ENCODE measurements at regions not wholly inside any gene's neighbourhood (a gene's known extent, or its start where the extent isn't known, plus 50 kb on each side); places are given as distances from the start of the nearest gene placed in this dataset.

- DNase-seq (ENCODE audit: low read depth, low spot score): no peak
Measured at GRCh38 chr1:5716126-5716525, 276.1 kb downstream of the NPHP4 start.

- no peak for DNase-seq (ENCODE audit: low read depth, low spot score)
Measured at GRCh38 chr1:5713101-5714010, 278.9 kb downstream of the NPHP4 start.

DNA sequence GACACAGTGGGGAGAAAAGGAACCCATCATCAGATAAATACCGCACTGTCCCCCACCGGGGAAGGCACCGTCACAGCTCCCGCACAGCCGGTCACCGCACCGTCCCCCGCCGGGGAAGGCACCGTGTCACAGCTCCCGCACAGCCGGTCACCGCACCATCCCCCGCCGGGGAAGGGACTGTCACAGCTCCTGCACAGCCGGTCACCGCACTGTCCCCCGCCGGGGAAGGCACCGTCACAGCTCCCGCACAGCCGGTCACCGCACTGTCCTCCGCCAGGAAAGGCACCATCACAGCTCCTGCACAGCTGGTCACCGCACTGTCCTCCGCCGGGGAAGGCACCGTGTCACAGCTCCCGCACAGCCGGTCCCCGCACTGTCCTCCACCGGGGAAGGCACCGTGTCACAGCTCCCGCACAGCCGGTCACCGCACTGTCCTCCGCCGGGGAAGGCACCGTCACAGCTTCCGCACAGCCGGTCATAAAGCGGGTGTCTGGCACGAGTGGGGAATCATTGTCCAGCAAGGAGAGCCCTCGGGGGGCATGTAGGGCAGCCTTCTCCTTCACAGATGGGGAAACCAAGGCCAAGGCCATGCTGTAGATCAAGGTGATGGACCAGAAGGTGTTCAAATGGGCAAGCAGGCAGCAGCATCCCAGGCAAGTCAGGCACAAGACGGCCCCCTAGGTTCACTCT is 280.1 kb downstream of the NPHP4 start:
- DNase-seq (ENCODE audit: low read depth, low spot score): no peak

DNA sequence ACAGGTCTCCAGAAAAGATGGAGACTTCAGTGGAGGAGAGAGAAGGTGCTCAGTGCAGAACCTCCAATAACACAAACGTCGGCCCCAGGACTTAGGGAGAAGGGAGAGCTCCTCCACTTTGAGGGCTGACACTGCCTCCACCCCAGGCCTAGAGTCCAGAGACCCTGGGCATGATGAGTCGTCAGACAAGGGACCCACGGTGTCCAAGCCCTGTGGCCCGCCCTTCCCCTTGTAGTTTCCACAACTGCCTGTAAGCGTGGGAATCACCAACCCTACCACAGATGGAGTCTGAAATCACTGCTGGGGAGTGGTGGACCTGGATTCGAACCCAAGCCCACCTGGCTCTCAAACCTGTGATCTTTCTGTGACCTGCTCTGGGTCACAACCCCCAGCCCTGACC is 281.1 kb downstream of the NPHP4 start:
- DNase-seq (ENCODE audit: low read depth, low spot score): no peak

GRCh38 chr1:5709976-5710375 is 282.2 kb downstream of the NPHP4 start:
- no peak for DNase-seq (ENCODE audit: low read depth, low spot score)

- DNase-seq (ENCODE audit: low read depth, low spot score): no peak
Measured at GRCh38 chr1:5709461-5709975, 282.7 kb downstream of the NPHP4 start.

DNA sequence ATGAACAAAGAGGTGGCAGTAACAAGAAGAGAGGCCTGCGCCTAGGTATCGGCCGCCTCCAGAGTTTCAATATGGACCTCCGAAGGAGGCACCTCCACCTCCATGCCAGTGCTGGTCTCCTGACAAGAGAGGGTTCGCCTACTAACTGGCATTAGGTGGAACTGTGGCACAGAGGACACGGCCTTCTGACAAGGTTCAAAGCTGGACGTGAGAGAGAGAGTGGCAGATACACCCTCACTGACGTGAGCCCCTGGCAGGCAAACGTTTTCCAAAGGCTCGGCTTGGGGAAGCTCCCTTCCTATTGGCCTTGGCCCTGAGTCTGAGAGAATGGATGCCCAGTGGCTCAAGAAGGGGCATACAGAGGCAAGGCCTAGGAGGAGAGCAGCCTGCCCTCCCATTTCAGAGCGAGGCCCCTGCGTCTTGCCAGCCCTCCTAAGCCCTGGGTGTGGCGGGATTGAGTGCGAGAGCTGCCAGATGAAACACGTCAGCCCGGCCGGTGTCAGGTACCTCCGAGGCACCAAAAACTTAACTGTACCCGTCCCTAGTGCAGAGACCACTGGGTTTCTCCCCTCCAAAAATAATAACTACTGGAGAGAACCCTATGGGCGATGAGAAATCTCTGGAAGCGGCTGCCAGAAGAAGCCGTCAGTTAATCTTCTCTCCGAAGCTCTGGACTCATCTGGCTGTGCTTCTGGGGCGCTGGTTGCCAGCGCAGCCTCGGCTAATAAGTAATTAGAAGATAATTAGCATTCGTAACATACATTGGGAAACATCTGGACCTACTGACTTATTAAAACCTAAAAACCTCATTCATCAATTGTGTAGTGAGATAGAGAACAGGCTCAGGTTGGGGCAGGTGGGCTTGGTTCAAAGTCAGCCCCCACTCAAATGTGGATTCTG is 283.6 kb downstream of the NPHP4 start:
- DNase-seq (ENCODE audit: low read depth, low spot score): no peak

- DNase-seq (ENCODE audit: low read depth, low spot score): no peak
Measured at GRCh38 chr1:5707566-5708345, 284.5 kb downstream of the NPHP4 start.

DNA sequence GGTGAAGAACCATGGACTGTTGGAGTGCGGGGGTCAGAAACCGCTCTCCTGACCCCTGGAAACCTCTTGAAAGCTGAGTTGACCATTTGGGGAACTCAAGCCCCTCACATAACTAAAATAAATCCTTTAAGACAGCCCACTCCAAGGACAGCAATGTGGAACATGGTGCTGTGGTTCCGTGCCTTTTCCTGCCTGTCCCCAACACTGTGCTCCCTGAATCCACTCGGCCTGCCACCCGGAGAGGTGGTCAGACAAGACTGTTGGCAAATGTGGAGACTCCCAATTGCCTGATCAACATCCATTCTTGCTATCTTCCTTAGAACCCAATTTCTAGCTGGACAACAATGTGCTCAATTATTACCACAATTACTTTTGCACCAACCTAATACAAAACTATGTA is 286.0 kb downstream of the NPHP4 start:
- DNase-seq (ENCODE audit: low read depth, low spot score): no peak

GRCh38 chr1:5705751-5706150 is 286.5 kb downstream of the NPHP4 start:
- DNase-seq (ENCODE audit: low read depth, low spot score): no peak

DNA sequence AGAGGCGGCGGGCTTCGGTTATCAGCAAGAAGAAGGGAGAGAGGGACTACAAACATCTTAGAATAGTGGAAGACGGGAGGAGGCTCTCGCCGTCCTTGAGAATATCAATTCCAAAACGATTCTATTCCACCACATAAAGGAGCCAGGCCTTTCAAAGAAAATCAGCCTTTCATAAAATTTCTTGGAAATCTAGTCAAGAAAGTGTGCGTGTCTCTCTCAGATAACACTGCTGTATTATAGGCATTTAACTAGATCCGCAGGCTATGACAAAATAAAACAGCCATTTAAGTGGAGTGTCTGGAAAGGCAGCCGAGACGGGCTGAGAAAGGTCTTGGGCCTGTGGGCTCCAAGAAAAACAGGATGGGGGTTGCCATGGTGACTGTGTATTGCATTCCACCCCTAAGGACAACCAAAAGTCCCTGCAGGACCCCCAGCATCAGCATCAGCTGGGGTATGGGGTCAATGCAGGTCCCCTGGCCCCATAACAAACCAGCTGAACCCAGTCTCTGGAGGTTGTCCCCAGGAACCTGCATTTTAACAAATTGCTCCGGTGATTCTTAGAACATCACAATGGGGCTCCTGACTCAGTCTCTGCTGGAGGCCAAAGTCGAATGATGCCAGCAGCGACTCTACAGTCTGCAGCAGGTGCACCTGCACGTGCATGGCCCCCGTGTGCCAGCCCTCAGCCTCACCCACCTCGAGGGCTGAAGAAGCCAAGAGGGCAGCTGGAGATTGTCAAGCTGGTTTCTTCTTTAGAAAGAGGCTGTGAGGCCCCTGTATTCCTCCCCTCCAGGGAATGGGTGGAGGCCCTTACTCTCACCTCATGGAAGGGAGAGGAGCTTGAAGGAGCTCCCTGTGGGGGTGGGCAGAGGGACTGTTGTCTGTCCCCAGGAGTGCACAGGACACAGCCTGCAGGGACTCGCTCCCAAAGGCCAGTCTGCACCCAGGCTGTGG is 287.4 kb downstream of the NPHP4 start:
- no peak for DNase-seq (ENCODE audit: low read depth, low spot score)

DNA sequence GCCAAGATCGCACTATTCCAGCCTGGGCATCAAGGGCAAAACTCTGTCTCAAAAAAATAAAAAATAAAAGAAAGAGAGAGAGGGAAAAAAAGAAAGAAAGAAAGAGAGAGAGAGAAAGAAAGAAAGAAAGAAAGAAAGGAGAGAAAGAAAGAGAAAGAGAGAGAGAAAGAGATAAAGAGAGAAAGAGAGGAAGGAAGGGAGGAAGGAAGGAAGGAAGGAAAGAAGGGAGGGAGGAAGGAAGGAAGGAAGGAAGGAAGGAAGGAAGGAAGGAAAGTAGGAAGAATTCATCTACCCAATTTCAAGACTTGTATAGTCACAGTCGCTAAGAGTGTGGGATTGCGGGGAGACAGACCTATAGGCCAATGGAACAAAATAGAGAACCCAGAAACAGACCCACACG is 290.6 kb downstream of the NPHP4 start:
- DNase-seq (ENCODE audit: low read depth, low spot score): no peak

DNA sequence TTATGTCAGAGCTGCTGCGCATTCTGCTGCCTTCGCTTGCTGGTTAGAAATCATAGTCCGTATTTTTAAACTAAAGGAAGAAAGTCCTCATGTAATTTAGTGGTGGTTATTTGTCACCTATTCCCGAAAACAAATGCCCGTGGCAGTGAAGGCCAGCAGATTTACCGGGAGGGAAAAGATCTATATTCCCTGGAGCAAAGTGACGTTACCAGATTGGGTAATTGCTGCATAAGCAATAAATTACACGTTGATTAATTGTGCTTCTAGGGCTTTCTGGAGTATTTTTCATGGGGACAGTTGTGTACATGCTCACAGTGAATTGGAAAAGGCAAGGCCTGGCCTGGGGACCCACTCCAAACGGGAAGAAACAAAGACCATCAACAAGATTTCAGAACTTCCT is 298.7 kb downstream of the NPHP4 start:
- no peak for DNase-seq (ENCODE audit: low read depth, low spot score)

GRCh38 chr1:5692664-5693063 is 299.6 kb downstream of the NPHP4 start:
- no peak for DNase-seq (ENCODE audit: low read depth, low spot score)

GRCh38 chr1:5691795-5692509 is 300.3 kb downstream of the NPHP4 start:
- no peak for DNase-seq (ENCODE audit: low read depth, low spot score)

DNA sequence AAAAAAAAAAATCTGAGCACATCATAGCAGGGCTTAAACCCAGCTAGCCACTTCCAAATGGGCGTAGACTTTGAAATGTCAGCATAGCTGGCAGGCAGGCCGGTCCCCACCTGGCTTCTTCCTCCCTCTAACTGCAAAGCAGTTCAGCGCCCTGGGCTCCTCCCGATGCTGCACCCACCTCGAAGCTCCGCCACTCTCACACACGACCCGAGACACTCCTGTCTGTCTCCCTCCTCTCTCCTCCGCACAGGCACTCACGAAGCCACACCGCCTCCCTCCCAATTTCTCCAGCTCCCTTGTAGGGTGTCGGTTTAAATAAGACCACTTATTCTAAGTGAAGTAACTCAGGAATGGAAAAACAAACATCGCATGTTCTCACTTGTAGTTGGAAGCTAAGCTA is 301.3 kb downstream of the NPHP4 start:
- no peak for DNase-seq (ENCODE audit: low read depth, low spot score)

- no peak for DNase-seq (ENCODE audit: low read depth, low spot score)
Measured at GRCh38 chr1:5690291-5690690, 301.9 kb downstream of the NPHP4 start.

DNA sequence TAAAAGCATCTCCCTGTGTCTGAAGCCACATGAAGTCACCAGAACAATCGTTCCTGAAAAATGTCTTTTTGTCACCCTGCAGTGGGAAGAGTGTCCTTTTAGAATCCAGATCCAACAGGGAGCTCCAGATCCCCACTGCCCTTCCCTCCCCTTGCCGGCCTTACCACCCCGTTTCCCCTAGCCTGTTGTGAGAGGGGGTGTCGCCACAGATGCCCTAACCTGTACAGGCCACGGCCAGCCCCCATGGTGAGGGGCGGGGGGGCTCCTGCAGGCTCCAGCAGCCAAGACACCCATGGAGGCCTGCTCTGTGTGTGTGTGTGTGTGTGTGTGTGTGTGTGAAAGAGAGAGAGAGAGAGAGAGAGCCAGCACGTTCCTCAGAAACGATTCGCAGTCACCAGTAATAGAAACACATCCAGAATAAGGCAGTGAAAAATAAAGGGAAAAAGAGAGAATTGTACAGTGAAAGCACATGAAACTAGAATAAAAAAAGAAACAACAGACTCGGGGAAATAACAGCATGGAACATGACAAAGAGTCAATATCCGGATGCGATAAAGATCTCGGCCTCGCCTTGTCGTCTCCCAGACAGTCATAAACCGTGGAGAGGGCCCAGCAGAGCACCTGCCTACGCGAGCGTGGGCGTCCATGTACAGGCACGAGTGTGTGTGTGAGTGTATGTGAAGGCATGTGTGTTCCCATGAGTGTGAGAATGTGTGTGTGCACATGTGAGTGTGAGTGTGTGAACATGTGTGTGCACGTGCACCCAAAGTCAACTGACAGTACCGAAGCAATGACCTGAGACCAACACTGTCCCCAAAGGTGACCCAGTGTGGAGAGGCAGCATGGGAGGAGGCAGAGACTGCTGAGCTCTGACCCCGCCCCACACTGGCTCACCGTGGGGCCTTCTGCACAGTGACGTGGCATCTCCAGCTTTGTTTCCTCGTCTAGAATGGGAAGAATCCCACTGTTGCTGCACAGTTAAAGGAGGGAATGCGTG is 303.8 kb downstream of the NPHP4 start:
- DNase-seq (ENCODE audit: low read depth, low spot score): no peak

Data from iPS DF 19.7 (cell line).